IMR-90 (cell line): ENCODE measurements at regions not wholly inside any gene's neighbourhood (a gene's known extent, or its start where the extent isn't known, plus 50 kb on each side); places are given as distances from the start of the nearest gene placed in this dataset.

Experiments
- ATAC-seq: fragments of 200-7000 bp; cut with Tn5 transposase; 2 replicates; pipeline ENCODE4 v1.9.1; 2020; ENCODE audit warnings: low read depth, mild to moderate bottlenecking, moderate library complexity
- BruUV-seq: library from RNA; stranded (reverse); fragments of 400-500 nt; replicated peaks from 2 replicates; lab custom pipeline; 2021; lab: Mats Ljungman, UMichigan
- CTCF ChIA-PET: fragments of 300-600 bp; formaldehyde crosslinking; extraction: SDS; loops from one replicate; lab custom pipeline; 2021; ENCODE audit warnings: antibody characterized with exemption; lab: Yijun Ruan, JAX
- POLR2A ChIA-PET: fragments of 300-600 bp; sonication (Branson Sonifier 250); formaldehyde crosslinking; loops from one replicate; lab custom pipeline; 2022; ENCODE audit warnings: antibody characterized with exemption; ENCODE audit not compliant: unreplicated experiment; lab: Charles Lee
- DNase-seq: peaks from one replicate; pipeline ENCODE4 v3.0.0; 2013
- H2AFZ ChIP-seq: replicated peaks from 2 replicates; pipeline ENCODE3; 2013; ENCODE audit warnings: low read length, mild to moderate bottlenecking; ENCODE audit not compliant: poor library complexity
- H2AK5ac ChIP-seq: 2 replicates; pipeline ENCODE4 v1.6.1; 2013; ENCODE audit warnings: low read depth, low read length, inconsistent platforms
- H2AK9ac ChIP-seq: replicated peaks from 2 replicates; pipeline ENCODE3; 2013; ENCODE audit warnings: mild to moderate bottlenecking, low read depth, low read length, moderate library complexity; ENCODE audit not compliant: poor library complexity
- H2BK120ac ChIP-seq: 2 replicates; pipeline ENCODE4 v1.6.1; 2013; ENCODE audit warnings: low read depth, low read length, inconsistent platforms
- H2BK15ac ChIP-seq: 3 replicates; pipeline ENCODE4 v1.6.1; 2013; ENCODE audit warnings: low read depth, low read length, inconsistent platforms
- H2BK20ac ChIP-seq: 2 replicates; pipeline ENCODE4 v1.6.1; 2013; ENCODE audit warnings: low read depth, mild to moderate bottlenecking, inconsistent platforms, low read length, moderate library complexity
- H2BK5ac ChIP-seq: 2 replicates; pipeline ENCODE4 v1.6.1; 2013; ENCODE audit warnings: mild to moderate bottlenecking, low read depth, low read length, inconsistent platforms; ENCODE audit not compliant: poor library complexity, severe bottlenecking
- H3K14ac ChIP-seq: replicated peaks from 2 replicates; pipeline ENCODE4 v1.6.1; 2013; ENCODE audit warnings: low read depth, low read length, inconsistent platforms
- H3K18ac ChIP-seq: 2 replicates; pipeline ENCODE4 v1.6.1; 2013; ENCODE audit warnings: low read depth, low read length, control low read depth
- H3K23ac ChIP-seq: 2 replicates; pipeline ENCODE4 v1.6.1; 2013; ENCODE audit warnings: low read depth, low read length, inconsistent platforms
- H3K27ac ChIP-seq: 2 replicates; pipeline ENCODE4 v1.5.1; 2013; ENCODE audit warnings: mild to moderate bottlenecking, control low read depth, low read length; ENCODE audit not compliant: insufficient read depth
- H3K27me3 ChIP-seq: 2 replicates; pipeline ENCODE4 v1.6.1; 2013; ENCODE audit warnings: low read length; ENCODE audit not compliant: control insufficient read depth, insufficient read depth
- H3K36me3 ChIP-seq: 2 replicates; pipeline ENCODE4 v1.6.1; 2013; ENCODE audit warnings: low read length, mixed read lengths; ENCODE audit not compliant: control insufficient read depth, insufficient read depth
- H3K4ac ChIP-seq: 2 replicates; pipeline ENCODE4 v1.6.1; 2013; ENCODE audit warnings: low read depth, low read length, inconsistent platforms
- H3K4me1 ChIP-seq: 2 replicates; pipeline ENCODE4 v1.6.1; 2013; ENCODE audit warnings: low read length, mixed read lengths; ENCODE audit not compliant: control insufficient read depth, insufficient read depth
- H3K4me2 ChIP-seq: 2 replicates; pipeline ENCODE4 v1.6.1; 2013; ENCODE audit warnings: low read depth, mild to moderate bottlenecking, control low read depth, low read length, moderate library complexity
- H3K4me3 ChIP-seq: 2 replicates; pipeline ENCODE4 v1.5.1; 2013; ENCODE audit warnings: low read depth, mild to moderate bottlenecking, control low read depth, low read length, moderate library complexity; ENCODE audit not compliant: insufficient read depth
- H3K56ac ChIP-seq: 2 replicates; pipeline ENCODE4 v1.6.1; 2013; ENCODE audit warnings: low read length, inconsistent platforms; ENCODE audit not compliant: insufficient read depth; ENCODE audit errors: extremely low read depth
- H3K79me1 ChIP-seq, 2 experiments: 2 replicates each; pipeline ENCODE4 v1.6.1; 2013; ENCODE audit warnings: low read length in 2 of 2, inconsistent platforms in 1 of 2, low read depth in 1 of 2
- H3K9ac ChIP-seq: 2 replicates; pipeline ENCODE4 v1.6.1; 2013; ENCODE audit warnings: low read depth, low read length, control low read depth
- H3K9me1 ChIP-seq: 2 replicates; pipeline ENCODE4 v1.6.1; 2013; ENCODE audit warnings: low read length, inconsistent platforms; ENCODE audit not compliant: insufficient read depth
- H3K9me3 ChIP-seq: 2 replicates; pipeline ENCODE4 v1.6.1; 2013; ENCODE audit warnings: low read length; ENCODE audit not compliant: control insufficient read depth, insufficient read depth
- H4K20me1 ChIP-seq: 2 replicates; pipeline ENCODE4 v1.6.1; 2013; ENCODE audit warnings: low read length, inconsistent platforms; ENCODE audit not compliant: insufficient read depth
- H4K5ac ChIP-seq: 2 replicates; pipeline ENCODE4 v1.6.1; 2013; ENCODE audit warnings: mild to moderate bottlenecking, low read depth, low read length, control low read depth
- H4K8ac ChIP-seq, 2 experiments: 2 replicates each; pipeline ENCODE4 v1.6.1; 2013; ENCODE audit warnings: low read depth in 2 of 2, low read length in 2 of 2, control low read depth in 1 of 2, inconsistent platforms in 1 of 2
- H4K91ac ChIP-seq: 2 replicates; pipeline ENCODE4 v1.6.1; 2013; ENCODE audit warnings: low read depth, low read length, inconsistent platforms; ENCODE audit not compliant: insufficient read depth
- BHLHE40 ChIP-seq: fragments of 150-350 bp; IDR thresholded peaks from 2 replicates; pipeline ENCODE4 v1.6.1; 2016; ENCODE audit warnings: mild to moderate bottlenecking, low read depth, low read length
- CEBPB ChIP-seq: IDR thresholded peaks from 2 replicates; pipeline ENCODE4 v1.6.1; 2012; ENCODE audit warnings: low read depth, low read length, improper control_type of control experiment
- CHD1 ChIP-seq: IDR thresholded peaks from 2 replicates; pipeline ENCODE4 v1.6.1; 2012; ENCODE audit warnings: low read depth, low read length, improper control_type of control experiment
- FOS ChIP-seq: fragments of 150-350 bp; IDR thresholded peaks from 2 replicates; pipeline ENCODE4 v1.6.1; 2016; ENCODE audit warnings: low read depth, low read length
- MAFK ChIP-seq: IDR thresholded peaks from 2 replicates; pipeline ENCODE4 v1.6.1; 2012; ENCODE audit warnings: low read depth, low read length, improper control_type of control experiment
- MAZ ChIP-seq: IDR thresholded peaks from 2 replicates; pipeline ENCODE4 v1.6.1; 2012; ENCODE audit warnings: low read depth, mild to moderate bottlenecking, low read length, improper control_type of control experiment, moderate library complexity, borderline replicate concordance
- NFE2L2 ChIP-seq: fragments of 150-350 bp; IDR thresholded peaks from 2 replicates; pipeline ENCODE4 v1.6.1; 2016; ENCODE audit warnings: low read depth, mild to moderate bottlenecking, low read length
- POLR2A ChIP-seq: IDR thresholded peaks from 2 replicates; pipeline ENCODE4 v1.6.1; 2012; ENCODE audit warnings: mild to moderate bottlenecking, low read depth, low read length
- RAD21 ChIP-seq: IDR thresholded peaks from 2 replicates; pipeline ENCODE4 v1.6.1; 2012; ENCODE audit warnings: low read length, improper control_type of control experiment
- dilution Hi-C: fragments of 300-500 bp; cut with HindIII; formaldehyde crosslinking; loops from one replicate; pipeline ENCODE4 v1.14.3; 2018; ENCODE audit warnings: low sequenced_read_pairs; ENCODE audit not compliant: unreplicated experiment
- in situ Hi-C: fragments of 300-500 bp; cut with MboI; formaldehyde crosslinking; loops from 3 replicates; pipeline ENCODE4 v1.14.3; 2019; ENCODE audit warnings: low sequenced_read_pairs, inconsistent platforms, mixed read lengths
- intact Hi-C: fragments of 100-400 bp; cut with micrococcal nuclease; formaldehyde crosslinking; loops from 2 replicates; pipeline ENCODE4 v1.10.0; 2022
- TF ChIP-seq, protein P1 (sequence below): fragments of 150-350 bp; IDR thresholded peaks from 2 replicates; pipeline ENCODE4 v1.6.1; 2016; ENCODE audit warnings: low read depth, mild to moderate bottlenecking, low read length, moderate library complexity, borderline replicate concordance
- TF ChIP-seq, protein P2 (sequence below): conservative IDR thresholded peaks from 2 replicates; pipeline ENCODE4 v1.5.1; 2012; ENCODE audit warnings: mild to moderate bottlenecking, low read depth, low read length, improper control_type of control experiment

DNA sequence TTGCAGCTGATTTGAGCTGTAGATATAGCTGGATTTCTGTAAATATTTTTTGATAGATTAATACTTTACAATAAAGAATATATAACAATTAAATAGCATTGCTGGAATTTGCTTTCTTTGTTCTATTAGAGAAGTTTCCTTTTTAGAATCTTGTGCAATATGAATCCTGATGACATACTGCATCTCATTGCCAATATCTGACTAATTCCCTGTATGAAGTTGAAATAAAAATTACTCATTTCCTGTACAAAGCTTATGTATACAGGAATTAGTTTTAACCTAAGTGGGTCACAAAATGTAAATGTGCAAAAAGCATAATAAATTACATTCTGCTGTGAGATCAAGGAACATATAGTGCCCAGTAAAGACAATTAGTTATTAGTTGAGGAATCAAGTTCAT is 72.8 kb upstream of the TMEFF2 start:
- dilution Hi-C loops = no loop called here
- Histone ChIP-seq H3K4me3 (no peak overlapping the region), H3K18ac (no peak overlapping the region), H3K4ac (no peak overlapping the region), H3K36me3 (no peaks in the 10 kb centered on the region), H2AFZ (no peak overlapping the region), H2BK15ac (no peak overlapping the region), H3K9me3 (no peaks in the 10 kb centered on the region), H3K27me3 (no peaks in the 10 kb centered on the region), H4K20me1 (no peaks in the 10 kb centered on the region), H3K14ac (no peak overlapping the region), H2BK120ac (no peak overlapping the region), H3K9me1 (no peaks in the 10 kb centered on the region), H2BK20ac (no peak overlapping the region), H3K9ac (no peak overlapping the region), H2AK9ac (no peak overlapping the region), H3K56ac (no peak overlapping the region), H2AK5ac (no peak overlapping the region), H3K4me2 (no peak overlapping the region; the same call in 1 of the 2 replicates), H4K5ac (no peak overlapping the region), H3K23ac (no peak overlapping the region), H3K4me1 (peaks cover 5% of the 10 kb centered on the region), H3K27ac (no peak overlapping the region; the same call in 1 of the 2 replicates), H4K91ac (no peak overlapping the region), H2BK5ac (peak overlapping the region; percentile 80), H4K8ac (no peak overlapping the region; a peak in 1 of 4 replicates), H3K79me1 (no peaks in the 10 kb centered on the region)
- peak; percentile 91 for DNase-seq
- ChIA-PET POLR2A (no interaction called here), CTCF (interaction anchor here (1.1 kb wide), 1 partner anchor 35 kb away, joined by 3 read pairs; no protein-coding TSS in a partner anchor)
- ATAC-seq = peak; percentile 61
- no TSS peak for BruUV-seq
- intact Hi-C loops = no loop called here
- TF ChIP-seq FOS (peak; percentile 81), NFE2L2 (no peak), CEBPB (peak; percentile 99), POLR2A (no peak), MAZ (no peak), MAFK (peak; percentile 7; the same call in 1 of the 2 replicates), RAD21 (no peak), CHD1 (no peak), BHLHE40 (no peak)
- TF ChIP-seq, protein P1, sequence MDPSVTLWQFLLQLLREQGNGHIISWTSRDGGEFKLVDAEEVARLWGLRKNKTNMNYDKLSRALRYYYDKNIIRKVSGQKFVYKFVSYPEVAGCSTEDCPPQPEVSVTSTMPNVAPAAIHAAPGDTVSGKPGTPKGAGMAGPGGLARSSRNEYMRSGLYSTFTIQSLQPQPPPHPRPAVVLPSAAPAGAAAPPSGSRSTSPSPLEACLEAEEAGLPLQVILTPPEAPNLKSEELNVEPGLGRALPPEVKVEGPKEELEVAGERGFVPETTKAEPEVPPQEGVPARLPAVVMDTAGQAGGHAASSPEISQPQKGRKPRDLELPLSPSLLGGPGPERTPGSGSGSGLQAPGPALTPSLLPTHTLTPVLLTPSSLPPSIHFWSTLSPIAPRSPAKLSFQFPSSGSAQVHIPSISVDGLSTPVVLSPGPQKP = no peak
- TF ChIP-seq, protein P2, sequence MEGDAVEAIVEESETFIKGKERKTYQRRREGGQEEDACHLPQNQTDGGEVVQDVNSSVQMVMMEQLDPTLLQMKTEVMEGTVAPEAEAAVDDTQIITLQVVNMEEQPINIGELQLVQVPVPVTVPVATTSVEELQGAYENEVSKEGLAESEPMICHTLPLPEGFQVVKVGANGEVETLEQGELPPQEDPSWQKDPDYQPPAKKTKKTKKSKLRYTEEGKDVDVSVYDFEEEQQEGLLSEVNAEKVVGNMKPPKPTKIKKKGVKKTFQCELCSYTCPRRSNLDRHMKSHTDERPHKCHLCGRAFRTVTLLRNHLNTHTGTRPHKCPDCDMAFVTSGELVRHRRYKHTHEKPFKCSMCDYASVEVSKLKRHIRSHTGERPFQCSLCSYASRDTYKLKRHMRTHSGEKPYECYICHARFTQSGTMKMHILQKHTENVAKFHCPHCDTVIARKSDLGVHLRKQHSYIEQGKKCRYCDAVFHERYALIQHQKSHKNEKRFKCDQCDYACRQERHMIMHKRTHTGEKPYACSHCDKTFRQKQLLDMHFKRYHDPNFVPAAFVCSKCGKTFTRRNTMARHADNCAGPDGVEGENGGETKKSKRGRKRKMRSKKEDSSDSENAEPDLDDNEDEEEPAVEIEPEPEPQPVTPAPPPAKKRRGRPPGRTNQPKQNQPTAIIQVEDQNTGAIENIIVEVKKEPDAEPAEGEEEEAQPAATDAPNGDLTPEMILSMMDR = no peak
- in situ Hi-C loops = no loop called here
